HEK293T (cell line): ENCODE measurements at regions not wholly inside any gene's neighbourhood (a gene's known extent, or its start where the extent isn't known, plus 50 kb on each side); places are given as distances from the start of the nearest gene placed in this dataset.

Source experiments
- FOXA1 ChIP-seq: fragments of 450-650 bp; IDR thresholded peaks from 2 replicates; pipeline ENCODE4 v1.6.1; 2016; ENCODE audit warnings: mild to moderate bottlenecking
- FOXK2 ChIP-seq: fragments of 450-650 bp; IDR thresholded peaks from 2 replicates; pipeline ENCODE4 v1.6.1; 2016; ENCODE audit warnings: mild to moderate bottlenecking

DNA sequence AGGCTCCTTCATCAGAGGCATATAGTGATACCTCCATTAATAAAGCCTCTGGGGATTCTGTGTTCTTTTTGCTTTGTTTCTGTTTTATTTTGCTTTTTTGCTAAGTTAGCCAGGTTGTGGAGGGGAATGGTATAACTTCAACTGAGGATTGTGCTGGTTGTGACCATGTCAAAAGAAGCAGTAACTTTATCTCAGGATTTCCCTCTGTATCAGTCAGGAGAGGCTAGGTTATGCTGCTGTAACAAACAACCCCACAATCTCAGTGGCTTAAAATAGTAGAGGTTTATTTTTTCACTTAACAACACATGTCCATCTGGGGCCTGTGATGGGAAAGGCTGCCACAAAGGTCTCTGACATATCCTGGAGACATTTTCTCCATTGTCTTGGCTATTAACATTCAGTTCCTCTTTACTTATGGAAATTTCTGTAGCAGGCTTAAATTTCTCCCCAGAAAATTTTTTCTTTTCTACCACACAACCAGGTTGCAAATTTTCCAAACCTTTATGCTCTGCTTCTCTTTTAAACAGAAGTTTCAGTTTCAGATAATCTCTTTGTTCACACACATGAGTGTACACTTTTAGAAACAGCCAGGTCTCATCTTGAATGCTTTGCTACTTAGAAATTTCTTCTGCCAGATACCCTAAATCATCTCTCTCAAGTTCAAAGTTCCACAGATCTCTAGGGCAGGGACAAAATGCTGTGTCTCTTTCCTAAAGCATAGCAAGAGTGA lies 64.7 kb downstream of the UCHL1 start:
- no peak for TF ChIP-seq FOXA1
- TF ChIP-seq FOXK2: no peak
